NB4 (cell line): ENCODE measurements at regions not wholly inside any gene's neighbourhood (a gene's known extent, or its start where the extent isn't known, plus 50 kb on each side); places are given as distances from the start of the nearest gene placed in this dataset.

ENCODE experiments used
- DNase-seq: peaks from one replicate; pipeline ENCODE4 v3.0.0; 2010; ENCODE audit warnings: low read depth
- H3K4me3 ChIP-seq: one replicate; pipeline ENCODE4 v1.5.1; 2011; ENCODE audit warnings: mild to moderate bottlenecking, low read depth, low read length, moderate library complexity
- CTCF ChIP-seq: IDR thresholded peaks from one replicate; pipeline ENCODE4 v1.5.1; 2012; ENCODE audit warnings: low read depth, low read length
- MAX ChIP-seq: IDR thresholded peaks from 2 replicates; pipeline ENCODE4 v1.6.1; 2011; ENCODE audit warnings: low read depth, low read length
- MYC ChIP-seq: IDR thresholded peaks from 2 replicates; pipeline ENCODE4 v1.6.1; 2011; ENCODE audit warnings: low read depth, low read length
- POLR2A ChIP-seq: IDR thresholded peaks from 2 replicates; pipeline ENCODE4 v1.6.1; 2011; ENCODE audit warnings: mild to moderate bottlenecking; ENCODE audit not compliant: insufficient read length; ENCODE audit errors: extremely low read depth

GRCh38 chr6:11876934-11877433 is 98.4 kb upstream of the ADTRP start:
- H3K4me3 ChIP-seq = no peak overlapping the region
- no peak for DNase-seq

GRCh38 chr6:11875325-11876109 is 96.9 kb upstream of the ADTRP start:
- no peak for DNase-seq
- no peak for TF ChIP-seq MAX
- TF ChIP-seq MYC = no peak
- no peak for TF ChIP-seq CTCF
- no peak for TF ChIP-seq POLR2A

More at GRCh38 chr6:11876934-11877433, 98.4 kb upstream of the ADTRP start:
- no peak for TF ChIP-seq CTCF
- no peak for TF ChIP-seq MYC
- no peak for TF ChIP-seq MAX
- no peak for TF ChIP-seq POLR2A

GRCh38 chr6:11869672-11870340 is 91.2 kb upstream of the ADTRP start:
- no peak for TF ChIP-seq CTCF
- TF ChIP-seq MYC = no peak
- TF ChIP-seq MAX = no peak
- TF ChIP-seq POLR2A = no peak
- no peak overlapping the region for H3K4me3 ChIP-seq
- DNase-seq = no peak

More at GRCh38 chr6:11875325-11876109, 96.9 kb upstream of the ADTRP start:
- H3K4me3 ChIP-seq = no peak overlapping the region

GRCh38 chr6:11868392-11868791 is 89.8 kb upstream of the ADTRP start:
- H3K4me3 ChIP-seq = no peak overlapping the region
- no peak for DNase-seq
- TF ChIP-seq MAX (no peak), POLR2A (no peak), CTCF (no peak), MYC (no peak)

GRCh38 chr6:11865680-11866300 is 87.2 kb upstream of the ADTRP start:
- TF ChIP-seq MAX = no peak
- no peak for TF ChIP-seq POLR2A
- no peak for TF ChIP-seq MYC
- TF ChIP-seq CTCF = no peak
- no peak overlapping the region for H3K4me3 ChIP-seq
- DNase-seq = no peak
